GM12873 (cell line): ENCODE measurements at regions not wholly inside any gene's neighbourhood (a gene's known extent, or its start where the extent isn't known, plus 50 kb on each side); places are given as distances from the start of the nearest gene placed in this dataset.

ENCODE experiments used
- CTCF ChIP-seq: IDR thresholded peaks from 2 replicates; pipeline ENCODE4 v1.5.1; 2012; ENCODE audit warnings: low read depth, mild to moderate bottlenecking, moderate library complexity, low read length, control low read depth; ENCODE audit not compliant: insufficient read depth; ENCODE audit errors: missing control alignments

- no peak for TF ChIP-seq CTCF
Measured at GRCh38 chr3:117144853-117145252, 435.3 kb downstream of the TUSC7 start.

DNA sequence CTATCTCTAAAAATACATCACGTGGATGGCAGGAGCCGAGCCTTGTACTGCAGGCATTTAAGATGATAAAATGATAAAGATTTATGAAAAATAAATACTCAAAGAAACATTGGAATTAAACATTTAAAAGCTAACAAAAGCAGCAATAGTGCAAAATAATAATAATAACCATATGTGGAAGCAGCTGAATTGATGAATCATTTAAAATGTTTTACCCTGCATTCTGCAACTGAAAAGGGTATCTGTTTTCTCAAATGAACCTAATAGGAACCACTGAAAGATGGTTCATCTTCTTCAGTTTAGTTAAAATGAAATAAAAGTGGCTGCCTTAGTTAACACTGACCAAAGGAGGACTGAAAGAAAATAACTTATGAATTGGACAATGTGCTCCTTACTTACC lies 436.1 kb downstream of the TUSC7 start:
- no peak for TF ChIP-seq CTCF

DNA sequence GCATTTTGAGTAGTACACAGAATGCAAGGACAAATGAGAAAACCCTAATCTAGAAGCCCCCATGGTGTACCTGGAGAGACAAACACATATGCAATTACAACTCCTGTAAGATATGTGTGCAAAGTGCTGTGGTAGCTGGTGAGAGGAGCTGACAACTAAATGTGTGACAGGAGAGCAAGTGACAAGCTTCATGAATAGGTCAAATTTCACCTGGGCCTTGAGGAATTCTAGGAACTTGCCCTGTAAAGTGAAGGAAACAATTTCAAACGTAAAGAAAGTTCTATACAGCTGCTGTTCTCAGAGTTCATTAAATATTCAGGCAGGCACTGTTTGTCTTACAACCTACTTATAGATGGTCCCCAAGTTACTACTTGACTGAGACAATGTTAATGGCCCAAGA lies 437.0 kb downstream of the TUSC7 start:
- no peak for TF ChIP-seq CTCF

- TF ChIP-seq CTCF = no peak
Measured at GRCh38 chr3:117149584-117149983, 440.0 kb downstream of the TUSC7 start.

- no peak for TF ChIP-seq CTCF
Measured at GRCh38 chr3:117150628-117151027, 441.0 kb downstream of the TUSC7 start.

DNA sequence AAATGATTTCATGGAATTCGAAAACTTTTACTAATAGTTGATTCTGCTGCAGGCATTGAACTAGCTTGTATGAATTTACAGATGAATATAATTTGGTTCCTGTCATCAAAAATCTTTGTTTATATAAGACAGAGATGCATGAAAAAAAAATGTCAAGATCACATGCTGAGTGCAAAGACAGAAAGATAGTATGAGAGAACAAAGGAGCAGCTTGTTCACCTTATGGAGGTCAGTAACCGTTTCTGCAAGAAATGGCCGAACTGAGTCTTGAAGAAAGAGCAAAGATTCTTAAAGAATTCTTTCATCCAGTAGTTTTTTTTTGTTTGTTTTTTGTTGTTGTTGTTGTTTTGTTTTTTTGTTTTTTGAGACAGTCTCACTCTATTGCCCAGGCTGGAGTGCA lies 450.6 kb downstream of the TUSC7 start:
- no peak for TF ChIP-seq CTCF

- no peak for TF ChIP-seq CTCF
Measured at GRCh38 chr3:117161816-117162215, 452.2 kb downstream of the TUSC7 start.
